HepG2 (cell line): ENCODE measurements at regions not wholly inside any gene's neighbourhood (a gene's known extent, or its start where the extent isn't known, plus 50 kb on each side); places are given as distances from the start of the nearest gene placed in this dataset.

Source experiments
- AHR ChIP-seq: IDR thresholded peaks from 2 replicates; pipeline ENCODE4 v1.6.1; 2018; ENCODE audit warnings: missing genetic modification reagents, missing compliant biosample characterization
- BORCS8-MEF2B ChIP-seq: sonication (generic); formaldehyde crosslinking; IDR thresholded peaks from 2 replicates; pipeline ENCODE4 v1.8.0; 2022; ENCODE audit warnings: mild to moderate bottlenecking, missing genetic modification reagents
- CEBPG ChIP-seq: IDR thresholded peaks from 2 replicates; pipeline ENCODE4 v1.6.1; 2016
- KLF6 ChIP-seq: IDR thresholded peaks from 2 replicates; pipeline ENCODE4 v1.8.0; 2016; ENCODE audit warnings: missing biosample characterization, missing genetic modification reagents
- MEIS2 ChIP-seq: sonication (generic); formaldehyde crosslinking; IDR thresholded peaks from 2 replicates; pipeline ENCODE4 v1.9.0; 2021; ENCODE audit warnings: mild to moderate bottlenecking, missing genetic modification reagents
- NFYC ChIP-seq: IDR thresholded peaks from 2 replicates; pipeline ENCODE4 v1.6.1; 2016; ENCODE audit warnings: missing genetic modification reagents, missing compliant biosample characterization
- RARA ChIP-seq: IDR thresholded peaks from 2 replicates; pipeline ENCODE4 v1.6.1; 2016; ENCODE audit warnings: missing genetic modification reagents, missing compliant biosample characterization
- SMAD3 ChIP-seq: sonication (generic); formaldehyde crosslinking; IDR thresholded peaks from 2 replicates; pipeline ENCODE4 v1.4.0; 2020; ENCODE audit warnings: missing genetic modification reagents
- SOX13 ChIP-seq, 3 experiments: fragments of 450-650 bp in 1 of 3; sonication (generic) in 1 of 3; formaldehyde crosslinking in 1 of 3; IDR thresholded peaks in 2 of 3; conservative IDR thresholded peaks in 1 of 3; 2 replicates each; pipeline versions ENCODE4 v1.5.0 to v1.6.1; 2016 to 2020; ENCODE audit warnings: antibody characterized with exemption in 1 of 3, mild to moderate bottlenecking in 1 of 3, missing compliant biosample characterization in 1 of 3, missing genetic modification reagents in 1 of 3, moderate library complexity in 1 of 3
- ZBTB8A ChIP-seq: sonication (generic); formaldehyde crosslinking; IDR thresholded peaks from 2 replicates; pipeline ENCODE4 v1.4.0; 2020; ENCODE audit warnings: mild to moderate bottlenecking, low read depth, missing genetic modification reagents, borderline replicate concordance
- ZMYM4 ChIP-seq: sonication (generic); formaldehyde crosslinking; IDR thresholded peaks from 2 replicates; pipeline ENCODE4 v1.8.1; 2023; ENCODE audit warnings: mild to moderate bottlenecking, missing genetic modification reagents
- ZNF101 ChIP-seq: sonication (generic); formaldehyde crosslinking; IDR thresholded peaks from 2 replicates; pipeline ENCODE4 v1.4.0; 2020; ENCODE audit warnings: mild to moderate bottlenecking, low read depth, missing genetic modification reagents, borderline replicate concordance
- ZNF143 ChIP-seq: sonication (generic); formaldehyde crosslinking; IDR thresholded peaks from 2 replicates; pipeline ENCODE4 v1.4.0; 2020; ENCODE audit warnings: missing genetic modification reagents
- ZNF256 ChIP-seq: sonication (generic); formaldehyde crosslinking; conservative IDR thresholded peaks from 2 replicates; pipeline ENCODE4 v1.4.0; 2020; ENCODE audit warnings: missing genetic modification reagents
- ZNF567 ChIP-seq: sonication (generic); formaldehyde crosslinking; IDR thresholded peaks from 2 replicates; pipeline ENCODE4 v1.8.1; 2023; ENCODE audit warnings: mild to moderate bottlenecking, missing genetic modification reagents, borderline replicate concordance
- ZNF781 ChIP-seq: sonication (generic); formaldehyde crosslinking; IDR thresholded peaks from 2 replicates; pipeline ENCODE4 v1.5.1; 2020; ENCODE audit warnings: borderline replicate concordance, mild to moderate bottlenecking, missing genetic modification reagents; ENCODE audit errors: not compliant biosample characterization
- ZNF782 ChIP-seq: sonication (generic); formaldehyde crosslinking; IDR thresholded peaks from 2 replicates; pipeline ENCODE4 v1.4.0; 2020; ENCODE audit warnings: missing genetic modification reagents, mild to moderate bottlenecking, borderline replicate concordance
- ZNF850 ChIP-seq: sonication (generic); formaldehyde crosslinking; conservative IDR thresholded peaks from 2 replicates; pipeline ENCODE4 v1.9.0; 2021; ENCODE audit warnings: mild to moderate bottlenecking, missing genetic modification reagents
- TF ChIP-seq, protein P1 (sequence below): sonication (generic); formaldehyde crosslinking; IDR thresholded peaks from 2 replicates; pipeline ENCODE4 v1.4.0; 2020; ENCODE audit warnings: missing genetic modification reagents
- TF ChIP-seq, protein P2 (sequence below): IDR thresholded peaks from 2 replicates; pipeline ENCODE4 v1.4.0; 2020; ENCODE audit warnings: mild to moderate bottlenecking, missing genetic modification reagents

- TF ChIP-seq, protein P1, sequence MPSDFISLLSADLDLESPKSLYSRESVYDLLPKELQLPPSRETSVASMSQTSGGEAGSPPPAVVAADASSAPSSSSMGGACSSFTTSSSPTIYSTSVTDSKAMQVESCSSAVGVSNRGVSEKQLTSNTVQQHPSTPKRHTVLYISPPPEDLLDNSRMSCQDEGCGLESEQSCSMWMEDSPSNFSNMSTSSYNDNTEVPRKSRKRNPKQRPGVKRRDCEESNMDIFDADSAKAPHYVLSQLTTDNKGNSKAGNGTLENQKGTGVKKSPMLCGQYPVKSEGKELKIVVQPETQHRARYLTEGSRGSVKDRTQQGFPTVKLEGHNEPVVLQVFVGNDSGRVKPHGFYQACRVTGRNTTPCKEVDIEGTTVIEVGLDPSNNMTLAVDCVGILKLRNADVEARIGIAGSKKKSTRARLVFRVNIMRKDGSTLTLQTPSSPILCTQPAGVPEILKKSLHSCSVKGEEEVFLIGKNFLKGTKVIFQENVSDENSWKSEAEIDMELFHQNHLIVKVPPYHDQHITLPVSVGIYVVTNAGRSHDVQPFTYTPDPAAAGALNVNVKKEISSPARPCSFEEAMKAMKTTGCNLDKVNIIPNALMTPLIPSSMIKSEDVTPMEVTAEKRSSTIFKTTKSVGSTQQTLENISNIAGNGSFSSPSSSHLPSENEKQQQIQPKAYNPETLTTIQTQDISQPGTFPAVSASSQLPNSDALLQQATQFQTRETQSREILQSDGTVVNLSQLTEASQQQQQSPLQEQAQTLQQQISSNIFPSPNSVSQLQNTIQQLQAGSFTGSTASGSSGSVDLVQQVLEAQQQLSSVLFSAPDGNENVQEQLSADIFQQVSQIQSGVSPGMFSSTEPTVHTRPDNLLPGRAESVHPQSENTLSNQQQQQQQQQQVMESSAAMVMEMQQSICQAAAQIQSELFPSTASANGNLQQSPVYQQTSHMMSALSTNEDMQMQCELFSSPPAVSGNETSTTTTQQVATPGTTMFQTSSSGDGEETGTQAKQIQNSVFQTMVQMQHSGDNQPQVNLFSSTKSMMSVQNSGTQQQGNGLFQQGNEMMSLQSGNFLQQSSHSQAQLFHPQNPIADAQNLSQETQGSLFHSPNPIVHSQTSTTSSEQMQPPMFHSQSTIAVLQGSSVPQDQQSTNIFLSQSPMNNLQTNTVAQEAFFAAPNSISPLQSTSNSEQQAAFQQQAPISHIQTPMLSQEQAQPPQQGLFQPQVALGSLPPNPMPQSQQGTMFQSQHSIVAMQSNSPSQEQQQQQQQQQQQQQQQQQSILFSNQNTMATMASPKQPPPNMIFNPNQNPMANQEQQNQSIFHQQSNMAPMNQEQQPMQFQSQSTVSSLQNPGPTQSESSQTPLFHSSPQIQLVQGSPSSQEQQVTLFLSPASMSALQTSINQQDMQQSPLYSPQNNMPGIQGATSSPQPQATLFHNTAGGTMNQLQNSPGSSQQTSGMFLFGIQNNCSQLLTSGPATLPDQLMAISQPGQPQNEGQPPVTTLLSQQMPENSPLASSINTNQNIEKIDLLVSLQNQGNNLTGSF, result no peak
- TF ChIP-seq ZNF567 (CRISPR knock-in tag), result no peak
- no peak for TF ChIP-seq ZNF781
- no peak for TF ChIP-seq SOX13 (IDR thresholded peaks at IDR 0.05)
- TF ChIP-seq SOX13 (CRISPR knock-in tag; conservative IDR thresholded peaks at IDR 0.05 in 1 of 2, IDR thresholded peaks at IDR 0.05 in 1 of 2), result 0 out of 4 replicates have a peak, but pooled peaks of 1 of the 2 experiments have one; percentile 21
- TF ChIP-seq AHR (CRISPR knock-in tag), result no peak
- no peak for TF ChIP-seq ZNF101 (CRISPR knock-in tag)
- peak; percentile 58; the same call in 1 of the 2 replicates for TF ChIP-seq ZMYM4 (CRISPR knock-in tag)
- TF ChIP-seq CEBPG, result peak; percentile 24; the same call in 1 of the 2 replicates
- 0 out of 2 replicates have a peak, but pooled peaks have one; percentile 8 for TF ChIP-seq RARA (CRISPR knock-in tag)
- TF ChIP-seq, protein P2, sequence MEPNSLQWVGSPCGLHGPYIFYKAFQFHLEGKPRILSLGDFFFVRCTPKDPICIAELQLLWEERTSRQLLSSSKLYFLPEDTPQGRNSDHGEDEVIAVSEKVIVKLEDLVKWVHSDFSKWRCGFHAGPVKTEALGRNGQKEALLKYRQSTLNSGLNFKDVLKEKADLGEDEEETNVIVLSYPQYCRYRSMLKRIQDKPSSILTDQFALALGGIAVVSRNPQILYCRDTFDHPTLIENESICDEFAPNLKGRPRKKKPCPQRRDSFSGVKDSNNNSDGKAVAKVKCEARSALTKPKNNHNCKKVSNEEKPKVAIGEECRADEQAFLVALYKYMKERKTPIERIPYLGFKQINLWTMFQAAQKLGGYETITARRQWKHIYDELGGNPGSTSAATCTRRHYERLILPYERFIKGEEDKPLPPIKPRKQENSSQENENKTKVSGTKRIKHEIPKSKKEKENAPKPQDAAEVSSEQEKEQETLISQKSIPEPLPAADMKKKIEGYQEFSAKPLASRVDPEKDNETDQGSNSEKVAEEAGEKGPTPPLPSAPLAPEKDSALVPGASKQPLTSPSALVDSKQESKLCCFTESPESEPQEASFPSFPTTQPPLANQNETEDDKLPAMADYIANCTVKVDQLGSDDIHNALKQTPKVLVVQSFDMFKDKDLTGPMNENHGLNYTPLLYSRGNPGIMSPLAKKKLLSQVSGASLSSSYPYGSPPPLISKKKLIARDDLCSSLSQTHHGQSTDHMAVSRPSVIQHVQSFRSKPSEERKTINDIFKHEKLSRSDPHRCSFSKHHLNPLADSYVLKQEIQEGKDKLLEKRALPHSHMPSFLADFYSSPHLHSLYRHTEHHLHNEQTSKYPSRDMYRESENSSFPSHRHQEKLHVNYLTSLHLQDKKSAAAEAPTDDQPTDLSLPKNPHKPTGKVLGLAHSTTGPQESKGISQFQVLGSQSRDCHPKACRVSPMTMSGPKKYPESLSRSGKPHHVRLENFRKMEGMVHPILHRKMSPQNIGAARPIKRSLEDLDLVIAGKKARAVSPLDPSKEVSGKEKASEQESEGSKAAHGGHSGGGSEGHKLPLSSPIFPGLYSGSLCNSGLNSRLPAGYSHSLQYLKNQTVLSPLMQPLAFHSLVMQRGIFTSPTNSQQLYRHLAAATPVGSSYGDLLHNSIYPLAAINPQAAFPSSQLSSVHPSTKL (CRISPR knock-in tag), result peak; percentile 52
- no peak for TF ChIP-seq ZNF256 (CRISPR knock-in tag)
- TF ChIP-seq ZNF850, result no peak
- no peak for TF ChIP-seq BORCS8-MEF2B (CRISPR knock-in tag)
- TF ChIP-seq ZNF143 (CRISPR knock-in tag), result no peak
- no peak for TF ChIP-seq SMAD3 (CRISPR knock-in tag)
- TF ChIP-seq ZNF782 (CRISPR knock-in tag), result no peak
- TF ChIP-seq KLF6 (CRISPR knock-in tag), result no peak
- no peak for TF ChIP-seq NFYC
- no peak for TF ChIP-seq MEIS2 (CRISPR knock-in tag)
- no peak for TF ChIP-seq ZBTB8A (CRISPR knock-in tag)
Measured at GRCh38 chr2:177332026-177332991, 60.3 kb upstream of the AGPS start (continued).
